K562 (cell line): ENCODE measurements at regions not wholly inside any gene's neighbourhood (a gene's known extent, or its start where the extent isn't known, plus 50 kb on each side); places are given as distances from the start of the nearest gene placed in this dataset.

Experiments
- ATAC-seq: fragments of 200-7000 bp; cut with Tn5 transposase; 3 replicates; pipeline ENCODE4 v1.9.1; 2020; ENCODE audit warnings: moderate library complexity
- BruUV-seq: library from RNA; stranded (reverse); fragments of 400-500 nt; replicated peaks from 2 replicates; lab custom pipeline; 2021; lab: Mats Ljungman, UMichigan
- CTCF ChIA-PET: fragments of 300-600 bp; formaldehyde crosslinking; extraction: SDS; loops from one replicate; lab custom pipeline; 2021; ENCODE audit warnings: low intra/inter-chr PET ratio; lab: Yijun Ruan, JAX
- POLR2A ChIA-PET: fragments of 300-600, 350-650 bp; sonication (Branson Sonifier 250); formaldehyde crosslinking; extraction: SDS; loops from one replicate; lab custom pipeline; 2021; ENCODE audit warnings: antibody characterized with exemption, inconsistent platforms; lab: Yijun Ruan, JAX
- DNase-seq, 4 experiments: peaks; one replicate each; pipeline versions ENCODE4 v3.0.0 to v3.0.0-alpha.2; 2011 to 2018; ENCODE audit warnings: low spot score in 3 of 4, mixed read lengths in 3 of 4; ENCODE audit errors: extremely low read depth in 1 of 4
- FAIRE-seq: peaks from 2 replicates; lab custom pipeline; 2011; peaks lifted over from hg19 to GRCh38; lab: Jason Lieb, UNC
- H2AFZ ChIP-seq: 2 replicates; pipeline ENCODE4 v1.6.0; 2011; ENCODE audit warnings: low read depth, low read length, control low read depth, inconsistent platforms
- H3K27ac ChIP-seq: fragments of 200-600 bp; 3 replicates; pipeline ENCODE4 v1.8.0; 2011; ENCODE audit warnings: low read depth, mild to moderate bottlenecking, control low read depth, inconsistent platforms, low read length, moderate library complexity, mixed read lengths; ENCODE audit errors: extremely low read depth
- H3K27me3 ChIP-seq, 2 experiments: fragments of 300-600 bp in 1 of 2; 2 replicates in 1 of 2; 3 replicates in 1 of 2; pipeline versions ENCODE4 v1.6.0 to v1.8.0; 2011; ENCODE audit warnings: inconsistent platforms in 2 of 2, low read length in 2 of 2, mild to moderate bottlenecking in 1 of 2, mixed read lengths in 1 of 2, moderate library complexity in 1 of 2; ENCODE audit not compliant: control insufficient read depth in 2 of 2, insufficient read depth in 2 of 2
- H3K36me3 ChIP-seq: fragments of 300-600 bp; 3 replicates; pipeline ENCODE4 v1.8.0; 2011; ENCODE audit warnings: mild to moderate bottlenecking, low read length, inconsistent platforms; ENCODE audit not compliant: control insufficient read depth, insufficient read depth
- H3K4me1 ChIP-seq, 2 experiments: fragments of 200-600 bp in 1 of 2; replicated peaks in 1 of 2; 2 replicates in 1 of 2; 3 replicates in 1 of 2; pipeline versions ENCODE4 v1.5.1 to v1.8.0; 2011; ENCODE audit warnings: inconsistent platforms in 2 of 2, low read length in 2 of 2, mild to moderate bottlenecking in 1 of 2, mixed read lengths in 1 of 2, moderate library complexity in 1 of 2; ENCODE audit not compliant: control insufficient read depth in 2 of 2, insufficient read depth in 2 of 2
- H3K4me2 ChIP-seq: 2 replicates; pipeline ENCODE4 v1.6.1; 2011; ENCODE audit warnings: low read length, control low read depth, inconsistent platforms, mixed read lengths; ENCODE audit not compliant: insufficient read depth
- H3K4me3 ChIP-seq: fragments of 200-600 bp; sonication (generic), shearing (Covaris generic); 2 replicates; pipeline ENCODE4 v1.5.1; 2016; ENCODE audit warnings: control low read depth, inconsistent platforms
- H3K79me2 ChIP-seq: fragments of 200-600 bp; 3 replicates; pipeline ENCODE4 v1.8.0; 2011; ENCODE audit warnings: low read length, inconsistent platforms; ENCODE audit not compliant: control insufficient read depth, insufficient read depth
- H3K9ac ChIP-seq, 2 experiments: 2 replicates each; pipeline versions ENCODE4 v1.6.0 to v1.6.1; 2011; ENCODE audit warnings: low read depth in 2 of 2, low read length in 2 of 2, control low read depth in 1 of 2, inconsistent platforms in 1 of 2, mild to moderate bottlenecking in 1 of 2, mixed read lengths in 1 of 2; ENCODE audit not compliant: insufficient read depth in 1 of 2
- H3K9me1 ChIP-seq: one replicate; pipeline ENCODE4 v1.6.0; 2011; ENCODE audit warnings: inconsistent platforms, mild to moderate bottlenecking, low read length, moderate library complexity; ENCODE audit not compliant: control insufficient read depth, insufficient read depth
- H3K9me3 ChIP-seq: replicated peaks from 2 replicates; pipeline ENCODE4 v1.5.1; 2011; ENCODE audit warnings: low read depth, low read length, inconsistent platforms; ENCODE audit not compliant: control insufficient read depth, insufficient read depth
- H4K20me1 ChIP-seq: replicated peaks from 2 replicates; pipeline ENCODE4 v1.6.1; 2011; ENCODE audit warnings: low read length, inconsistent platforms, mixed read lengths; ENCODE audit not compliant: control insufficient read depth, insufficient read depth
- CHCHD3 ChIP-seq: fragments of 250-450 bp; sonication (Bioruptor Pico); IDR thresholded peaks from 2 replicates; pipeline ENCODE4 v2.1.2; 2022; ENCODE audit warnings: mild to moderate bottlenecking
- CREB3L1 ChIP-seq: fragments of 450-650 bp; IDR thresholded peaks from 2 replicates; pipeline ENCODE4 v1.6.1; 2014; ENCODE audit warnings: low read depth, mild to moderate bottlenecking, moderate library complexity, borderline replicate concordance
- DMBX1 ChIP-seq: fragments of 250-450 bp; sonication (Bioruptor Pico); IDR thresholded peaks from 2 replicates; pipeline ENCODE4 v1.8.0; 2022; ENCODE audit warnings: inconsistent platforms, mild to moderate bottlenecking, moderate library complexity, borderline replicate concordance
- FOXP1 ChIP-seq: sonication (generic); formaldehyde crosslinking; IDR thresholded peaks from 2 replicates; pipeline ENCODE4 v1.8.0; 2022; ENCODE audit warnings: mild to moderate bottlenecking, missing genetic modification reagents
- KAT8 ChIP-seq: fragments of 450-650 bp; IDR thresholded peaks from 2 replicates; pipeline ENCODE4 v1.6.1; 2016; ENCODE audit warnings: low read depth, mild to moderate bottlenecking
- PHB2 ChIP-seq: fragments of 450-650 bp; IDR thresholded peaks from 2 replicates; pipeline ENCODE4 v1.6.1; 2017; ENCODE audit warnings: low read depth
- RBM17 ChIP-seq: fragments of 200-400 bp; formaldehyde crosslinking; IDR thresholded peaks from 2 replicates; pipeline ENCODE4 v1.6.1; 2017; ENCODE audit warnings: low read depth, mild to moderate bottlenecking, low read length, borderline replicate concordance
- SRF ChIP-seq, 2 experiments: fragments of 250-450, 450-650 bp in 1 of 2; sonication (Bioruptor Pico) in 1 of 2; sonication (generic) in 1 of 2; formaldehyde crosslinking; IDR thresholded peaks; 2 replicates each; pipeline versions ENCODE4 v1.5.0 to v1.5.1; 2020 to 2022; ENCODE audit warnings: mild to moderate bottlenecking in 1 of 2, missing genetic modification reagents in 1 of 2
- ZNF778 ChIP-seq: fragments of 450-650 bp; formaldehyde crosslinking; IDR thresholded peaks from 2 replicates; pipeline ENCODE4 v1.4.0; 2020; ENCODE audit warnings: mild to moderate bottlenecking, moderate library complexity
- WGBS: fragments of 100-300 bp; shearing (Covaris generic); methylation state at CpG from one replicate; pipeline ENCODE4 v1.1.6; 2016; ENCODE audit warnings: low coverage, mixed read lengths; ENCODE audit not compliant: insufficient coverage; ENCODE audit errors: missing lambda C conversion rate; 5-methylcytosine and 5-hydroxymethylcytosine counted together
- in situ Hi-C: fragments of 300-500 bp; cut with MboI; formaldehyde crosslinking; loops from 4 replicates; pipeline ENCODE4 v1.15.0; 2018; ENCODE audit warnings: inconsistent platforms, mixed read lengths
- intact Hi-C: fragments of 100-400 bp; cut with micrococcal nuclease; formaldehyde crosslinking; loops from 2 replicates; pipeline ENCODE4 v1.14.2; 2022
- TF ChIP-seq, protein P1 (sequence below): sonication (generic); formaldehyde crosslinking; IDR thresholded peaks from 2 replicates; pipeline ENCODE4 v1.4.0; 2020; ENCODE audit warnings: mild to moderate bottlenecking, missing genetic modification reagents

DNA sequence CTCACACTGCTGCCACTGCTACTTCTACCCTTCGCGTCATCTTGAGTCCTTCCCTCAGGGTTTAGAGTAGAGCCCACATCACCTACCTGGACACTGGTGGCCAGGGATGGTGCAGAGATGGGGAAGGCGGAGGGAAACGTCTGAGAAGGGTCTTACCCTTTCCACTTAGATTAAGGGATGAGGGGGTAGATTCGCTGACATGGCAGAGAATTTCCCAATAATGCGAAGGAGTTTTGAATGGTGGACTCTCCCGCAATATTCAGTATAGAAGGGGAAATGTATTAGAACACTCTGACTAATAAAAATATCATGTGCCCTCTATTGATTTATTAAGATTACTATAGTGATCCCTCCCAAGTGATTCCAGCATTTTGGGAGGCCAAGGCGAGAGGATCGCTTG, 209.5 kb upstream of the KIAA1217 start (continued):
- TF ChIP-seq, protein P1, sequence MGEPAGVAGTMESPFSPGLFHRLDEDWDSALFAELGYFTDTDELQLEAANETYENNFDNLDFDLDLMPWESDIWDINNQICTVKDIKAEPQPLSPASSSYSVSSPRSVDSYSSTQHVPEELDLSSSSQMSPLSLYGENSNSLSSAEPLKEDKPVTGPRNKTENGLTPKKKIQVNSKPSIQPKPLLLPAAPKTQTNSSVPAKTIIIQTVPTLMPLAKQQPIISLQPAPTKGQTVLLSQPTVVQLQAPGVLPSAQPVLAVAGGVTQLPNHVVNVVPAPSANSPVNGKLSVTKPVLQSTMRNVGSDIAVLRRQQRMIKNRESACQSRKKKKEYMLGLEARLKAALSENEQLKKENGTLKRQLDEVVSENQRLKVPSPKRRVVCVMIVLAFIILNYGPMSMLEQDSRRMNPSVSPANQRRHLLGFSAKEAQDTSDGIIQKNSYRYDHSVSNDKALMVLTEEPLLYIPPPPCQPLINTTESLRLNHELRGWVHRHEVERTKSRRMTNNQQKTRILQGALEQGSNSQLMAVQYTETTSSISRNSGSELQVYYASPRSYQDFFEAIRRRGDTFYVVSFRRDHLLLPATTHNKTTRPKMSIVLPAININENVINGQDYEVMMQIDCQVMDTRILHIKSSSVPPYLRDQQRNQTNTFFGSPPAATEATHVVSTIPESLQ (CRISPR knock-in tag): no peak
- TF ChIP-seq PHB2 (no peak), KAT8 (no peak), SRF (CRISPR knock-in tag; IDR thresholded peaks at IDR 0.05) (no peak), CREB3L1 (no peak), RBM17 (no peak), ZNF778 (CRISPR knock-in tag) (no peak)
- TF ChIP-seq, all 486 proteins: peak for 0

DNA sequence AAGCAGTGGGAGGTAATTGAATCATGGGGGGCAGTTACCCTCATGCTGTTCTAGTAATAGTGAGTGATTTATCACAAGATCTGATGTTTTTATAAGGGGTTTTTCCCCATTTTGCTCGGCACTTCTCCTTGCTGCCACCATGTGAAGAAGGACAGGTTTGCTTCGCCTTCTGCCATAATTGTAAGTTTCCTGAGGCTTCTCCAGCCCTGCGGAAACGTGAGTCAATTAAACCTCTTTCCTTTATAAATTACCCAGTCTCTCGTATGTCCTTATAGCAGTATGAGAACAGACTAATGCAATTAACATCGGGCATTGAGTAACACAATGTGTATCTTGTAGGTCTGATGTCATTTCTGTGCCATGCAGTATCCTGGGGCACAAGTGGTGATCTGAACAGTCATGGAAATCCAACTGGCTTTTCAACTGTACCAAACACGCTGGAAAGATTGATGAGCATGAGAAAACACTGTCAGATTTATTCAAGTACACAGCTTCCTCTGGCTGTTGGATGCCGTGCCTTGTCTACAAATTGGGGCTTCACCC, 208.6 kb upstream of the KIAA1217 start:
- WGBS: 0% methylated on average over 8 of the region's 8 CpGs
- H4K20me1 ChIP-seq: no peaks in the 10 kb centered on the region
- no peak for TF ChIP-seq CHCHD3
- TF ChIP-seq FOXP1: no peak
- TF ChIP-seq DMBX1 (CRISPR knock-in tag): no peak
- TF ChIP-seq, all 486 proteins: peak for 0
- Histone ChIP-seq H3K9ac (no peak overlapping the region), H3K9me1 (no peaks in the 10 kb centered on the region), H3K27ac (no peak overlapping the region), H3K36me3 (no peaks in the 10 kb centered on the region), H3K27me3 (no peaks in the 10 kb centered on the region), H3K4me2 (no peak overlapping the region), H3K4me3 (no peak overlapping the region), H3K79me2 (no peaks in the 10 kb centered on the region), H3K9me3 (no peaks in the 10 kb centered on the region), H2AFZ (no peak overlapping the region), H3K4me1 (no peaks in the 10 kb centered on the region)
- ChIA-PET POLR2A (no interaction called here), CTCF (no interaction called here)
- in situ Hi-C loops (no loop called here), intact Hi-C loops (no loop called here)
- DNase-seq: no peak
- ATAC-seq: no peak
- BruUV-seq: no TSS peak
- FAIRE-seq: no peak
